Stomach (tissue), 8 donors: ENCODE measurements at regions not wholly inside any gene's neighbourhood (a gene's known extent, or its start where the extent isn't known, plus 50 kb on each side); places are given as distances from the start of the nearest gene placed in this dataset.

Experiments
- DNase-seq, 2 donors: peaks; one replicate each; pipeline versions ENCODE4 v3.0.0 to v3.0.0-alpha.2; 2013 to 2019
- H3K27ac ChIP-seq, 5 donors: fragments of 200-600 bp in 4 of 5; sonication (generic) in 4 of 5; one replicate each; pipeline ENCODE4 v1.5.1; 2013 to 2019; ENCODE audit warnings: mild to moderate bottlenecking in 1 of 5, moderate library complexity in 1 of 5
- H3K27me3 ChIP-seq, 3 donors: fragments of 200-600 bp; sonication (generic); one replicate each; pipeline ENCODE4 v1.5.1; 2017 to 2019; ENCODE audit warnings: mixed run types in 1 of 3
- H3K36me3 ChIP-seq, 4 donors: fragments of 200-600 bp; sonication (generic); 1 replicate in 3 of 4; 2 replicates in 1 of 4; pipeline ENCODE4 v1.5.1; 2016 to 2019
- H3K4me1 ChIP-seq, 4 donors: fragments of 200-600 bp; sonication (generic); one replicate each; pipeline ENCODE4 v1.5.1; 2016 to 2019
- H3K4me3 ChIP-seq, 4 donors: fragments of 200-600 bp; sonication (generic) in 3 of 4; one replicate each; pipeline ENCODE4 v1.5.1; 2016 to 2019; ENCODE audit warnings: mild to moderate bottlenecking in 1 of 4
- H3K9me3 ChIP-seq, 4 donors: fragments of 200-600 bp; sonication (generic); one replicate each; pipeline ENCODE4 v1.5.1; 2016 to 2019
- CTCF ChIP-seq, 7 experiments: fragments of 450-650 bp in 4 of 7; fragments of 200-600 bp in 3 of 7; sonication (generic) in 3 of 7; IDR thresholded peaks; one replicate each; pipeline ENCODE4 v1.5.1; 2016 to 2019; ENCODE audit warnings: antibody characterized with exemption in 7 of 7, control low read depth in 2 of 7, mild to moderate bottlenecking in 1 of 7
- EP300 ChIP-seq: sonication (generic); formaldehyde crosslinking; IDR thresholded peaks from one replicate; pipeline ENCODE4 v1.6.1; 2017; ENCODE audit warnings: antibody characterized with exemption
- POLR2A ChIP-seq, 4 donors: fragments of 450-650 bp; IDR thresholded peaks; one replicate each; pipeline ENCODE4 v1.6.1; 2016; ENCODE audit warnings: antibody characterized with exemption in 4 of 4, control low read depth in 2 of 4, mild to moderate bottlenecking in 1 of 4, moderate library complexity in 1 of 4
- POLR2AphosphoS5 ChIP-seq, 3 donors: sonication (generic); formaldehyde crosslinking; IDR thresholded peaks; one replicate each; pipeline ENCODE4 v1.6.1; 2016; ENCODE audit warnings: antibody characterized with exemption in 3 of 3
- WGBS, 5 donors: extraction: QIAGEN DNeasy Blood & Tissue Kit in 3 of 5; methylation state at CpG; one replicate each; pipeline versions ENCODE4 v1.1.5 to v1.1.7; 2013 to 2018; 5-methylcytosine and 5-hydroxymethylcytosine counted together
- intact Hi-C: fragments of 100-400 bp; cut with DNase I; formaldehyde crosslinking; loops from one replicate; pipeline ENCODE4 v1.15.1; 2023; ENCODE audit warnings: low total_unique reads
- donor health status: healthy with polysubstance abuse.
- donor health status: Bipolar disorder and iron deficiency.
- donor health status: healthy.

GRCh38 chr5:128913551-128913950, 51.7 kb upstream of the SLC27A6 start:
- intact Hi-C loops: no loop called here
- H3K4me1 ChIP-seq: no peaks in the 10 kb centered on the region
- H3K9me3 ChIP-seq: no peaks in the 10 kb centered on the region
- H3K36me3 ChIP-seq: no peaks in the 10 kb centered on the region
- H3K4me3 ChIP-seq: no peak overlapping the region
- WGBS, 5 donors: 79 to 93% (median 89%) methylated on average over 1 of the region's 1 CpG
- no peak for DNase-seq
- TF ChIP-seq EP300 (no peak), POLR2A (IDR thresholded peaks at IDR 0.05) (no peak), POLR2AphosphoS5 (IDR thresholded peaks at IDR 0.05) (no peak), CTCF (IDR thresholded peaks at IDR 0.05) (no peak)
- no peak overlapping the region for H3K27ac ChIP-seq
- no peaks in the 10 kb centered on the region for H3K27me3 ChIP-seq
